Stimulated activated naive CD8-positive, alpha-beta T cell treated with anti-CD3 and anti-CD28 coated beads, Interleukin-15, amount 100 ng/mL, for 72 hours (primary cell): ENCODE measurements at regions not wholly inside any gene's neighbourhood (a gene's known extent, or its start where the extent isn't known, plus 50 kb on each side); places are given as distances from the start of the nearest gene placed in this dataset.
"Not testable (repeated sequence)": the region's sequence is repeated elsewhere in the genome, so short reads cannot be mapped to it uniquely, and the experiment has no call there.

Experiments used
- ATAC-seq: fragments of 150-1000 bp; cut with Tn5 transposase; 2 replicates; pipeline ENCODE4 v1.10.0; 2021; ENCODE audit warnings: mild to moderate bottlenecking, moderate library complexity
- DNase-seq, 2 donors: peaks; one replicate each; pipeline ENCODE4 v3.0.0; 2021 to 2022
- H3K27ac Mint-ChIP-seq, 2 donors: one replicate each; pipeline ENCODE4 v1.8.0; 2022; ENCODE audit warnings: mild to moderate bottlenecking in 2 of 2, mixed read lengths in 2 of 2, moderate library complexity in 2 of 2
- H3K27me3 Mint-ChIP-seq: one replicate; pipeline ENCODE4 v1.8.0; 2022; ENCODE audit warnings: mixed read lengths
- H3K4me1 Mint-ChIP-seq: one replicate; pipeline ENCODE4 v1.8.0; 2022; ENCODE audit warnings: mild to moderate bottlenecking, mixed read lengths
- H3K4me3 Mint-ChIP-seq, 2 donors: one replicate each; pipeline ENCODE4 v1.8.0; 2022; ENCODE audit warnings: mild to moderate bottlenecking in 2 of 2, mixed read lengths in 2 of 2, moderate library complexity in 1 of 2
- H3K9me3 Mint-ChIP-seq, 2 donors: one replicate each; pipeline ENCODE4 v1.8.0; 2022; ENCODE audit warnings: mixed read lengths in 2 of 2

- Mint-ChIP-seq H3K4me1 (peaks cover 11% of the 10 kb centered on the region), H3K9me3 (no peaks in the 10 kb centered on the region), H3K27ac (no peak overlapping the region), H3K4me3 (no peak overlapping the region), H3K27me3 (no peaks in the 10 kb centered on the region)
- DNase-seq (no peak), ATAC-seq (no peak)
These were observed 199.1 kb upstream of the GADL1 start for GRCh38 chr3:31093606-31094005.

GRCh38 chr3:31094048-31094447 lies 199.6 kb upstream of the GADL1 start:
- Mint-ChIP-seq H3K4me3 (no peak overlapping the region), H3K27ac (no peak overlapping the region), H3K27me3 (no peaks in the 10 kb centered on the region), H3K4me1 (peaks cover 11% of the 10 kb centered on the region), H3K9me3 (no peaks in the 10 kb centered on the region)
- no peak for DNase-seq
- ATAC-seq, result no peak

DNA sequence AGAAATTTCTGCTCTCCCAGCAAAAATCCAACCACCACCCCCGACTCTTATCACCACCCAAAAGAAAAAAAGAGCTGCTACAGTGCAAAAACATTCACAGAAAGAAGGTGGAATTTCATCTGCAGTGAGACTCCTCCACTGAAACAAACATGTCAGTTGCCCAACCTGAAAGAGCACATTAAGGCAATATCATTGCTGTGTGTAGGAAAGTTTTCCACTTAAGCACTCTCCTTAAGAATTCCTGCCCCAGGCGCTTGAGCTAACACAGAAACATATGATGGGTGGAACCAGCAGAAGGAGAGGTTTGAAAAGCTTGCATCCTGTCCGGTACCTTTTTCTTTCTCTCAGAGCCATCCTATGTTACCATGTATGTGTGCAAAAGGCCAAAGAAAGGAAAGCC lies 200.8 kb upstream of the GADL1 start:
- no peaks in the 10 kb centered on the region for H3K27me3 Mint-ChIP-seq
- DNase-seq (no peak), ATAC-seq (no peak)
- H3K9me3 Mint-ChIP-seq, result no peaks in the 10 kb centered on the region
- H3K27ac Mint-ChIP-seq, result no peak overlapping the region
- H3K4me3 Mint-ChIP-seq, result no peak overlapping the region
- H3K4me1 Mint-ChIP-seq, result peaks cover 11% of the 10 kb centered on the region

DNA sequence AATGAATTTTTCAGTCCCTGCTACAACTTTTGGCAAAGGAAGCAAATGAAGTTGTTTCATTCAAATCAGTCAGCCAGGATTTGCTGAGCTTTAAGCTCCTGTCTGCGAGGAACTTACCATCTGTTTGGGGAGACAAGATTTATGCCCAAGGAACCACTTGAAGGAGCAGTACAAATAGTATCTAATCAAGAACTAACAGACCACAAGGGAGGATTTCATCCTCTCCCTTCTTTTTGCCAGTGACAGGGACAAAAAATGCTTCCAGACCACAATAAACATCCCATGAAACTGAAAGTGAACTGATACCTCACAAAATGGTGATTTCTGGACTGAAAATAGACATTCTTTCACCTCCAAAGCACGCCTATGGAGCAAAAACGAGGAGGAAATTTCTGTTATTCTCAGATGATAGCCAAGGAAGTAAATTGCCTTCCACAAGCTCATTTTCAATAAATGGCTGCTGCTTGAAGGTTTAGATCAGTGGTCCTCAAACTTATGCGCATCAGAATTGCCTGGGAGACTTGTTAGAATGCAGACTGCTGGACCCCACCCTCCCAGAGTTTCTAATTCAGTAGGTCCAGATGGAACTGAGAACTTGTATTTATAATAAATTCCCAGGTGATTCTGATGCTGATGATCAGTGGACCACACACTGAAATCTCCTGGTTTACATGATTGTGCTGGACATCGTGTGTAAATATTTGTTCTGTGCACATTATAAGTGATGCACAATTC lies 202.4 kb upstream of the GADL1 start:
- Mint-ChIP-seq H3K27me3 (no peaks in the 10 kb centered on the region), H3K9me3 (peaks cover 0 to 4% of the 10 kb centered on the region in 2 donors), H3K27ac (no peak overlapping the region), H3K4me3 (no peak overlapping the region), H3K4me1 (peaks cover 11% of the 10 kb centered on the region)
- ATAC-seq (no peak), DNase-seq (no peak)

DNA sequence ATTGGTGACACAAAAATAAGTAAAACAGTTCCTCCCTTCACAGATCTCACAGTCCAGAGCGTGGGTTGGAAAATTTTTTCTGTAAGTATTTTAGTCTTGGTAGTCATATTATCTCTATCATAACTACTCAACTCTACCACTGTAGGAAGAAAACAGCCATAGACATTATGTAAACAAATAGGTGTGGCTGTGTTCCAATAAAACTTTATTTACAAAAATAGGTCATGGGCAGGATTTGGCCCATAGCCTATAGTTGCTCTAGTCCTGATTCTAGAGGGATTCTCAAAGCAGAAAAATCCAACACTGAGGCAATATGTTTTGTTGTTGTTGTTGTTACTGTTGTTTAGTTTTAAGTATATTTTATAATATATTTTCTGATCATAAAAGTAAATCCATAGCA lies 206.1 kb upstream of the GADL1 start:
- ATAC-seq (no peak), DNase-seq (no peak)
- peaks cover 8 to 13% of the 10 kb centered on the region in 2 donors for H3K9me3 Mint-ChIP-seq
- no peak overlapping the region for H3K27ac Mint-ChIP-seq
- no peaks in the 10 kb centered on the region for H3K27me3 Mint-ChIP-seq
- peaks cover 13% of the 10 kb centered on the region for H3K4me1 Mint-ChIP-seq
- no peak overlapping the region for H3K4me3 Mint-ChIP-seq

DNA sequence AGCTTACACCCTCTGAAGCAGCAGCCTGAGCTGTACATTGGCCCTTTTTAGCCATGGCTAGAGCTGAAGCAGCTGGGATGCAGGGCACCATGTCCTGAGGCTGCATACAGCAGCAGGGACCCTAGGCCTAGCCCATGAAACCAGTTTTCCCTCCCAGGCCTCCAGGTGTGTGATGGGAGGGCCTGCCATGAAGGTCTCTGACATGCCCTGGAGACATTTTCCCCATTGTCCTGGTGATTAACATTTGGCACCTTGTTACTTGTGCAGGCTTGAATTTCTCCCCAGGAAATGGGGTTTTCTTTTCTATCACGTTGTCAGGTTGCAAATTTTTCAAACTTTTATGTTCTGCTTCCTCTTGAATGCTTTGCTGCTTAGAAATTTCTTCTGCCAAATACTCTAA lies 206.8 kb upstream of the GADL1 start:
- not testable (repeated sequence) for ATAC-seq, DNase-seq, H3K4me3 Mint-ChIP-seq, H3K27me3 Mint-ChIP-seq, H3K27ac Mint-ChIP-seq
- Mint-ChIP-seq H3K9me3 (peaks cover 8 to 13% of the 10 kb centered on the region in 2 donors), H3K4me1 (peaks cover 18% of the 10 kb centered on the region)

DNA sequence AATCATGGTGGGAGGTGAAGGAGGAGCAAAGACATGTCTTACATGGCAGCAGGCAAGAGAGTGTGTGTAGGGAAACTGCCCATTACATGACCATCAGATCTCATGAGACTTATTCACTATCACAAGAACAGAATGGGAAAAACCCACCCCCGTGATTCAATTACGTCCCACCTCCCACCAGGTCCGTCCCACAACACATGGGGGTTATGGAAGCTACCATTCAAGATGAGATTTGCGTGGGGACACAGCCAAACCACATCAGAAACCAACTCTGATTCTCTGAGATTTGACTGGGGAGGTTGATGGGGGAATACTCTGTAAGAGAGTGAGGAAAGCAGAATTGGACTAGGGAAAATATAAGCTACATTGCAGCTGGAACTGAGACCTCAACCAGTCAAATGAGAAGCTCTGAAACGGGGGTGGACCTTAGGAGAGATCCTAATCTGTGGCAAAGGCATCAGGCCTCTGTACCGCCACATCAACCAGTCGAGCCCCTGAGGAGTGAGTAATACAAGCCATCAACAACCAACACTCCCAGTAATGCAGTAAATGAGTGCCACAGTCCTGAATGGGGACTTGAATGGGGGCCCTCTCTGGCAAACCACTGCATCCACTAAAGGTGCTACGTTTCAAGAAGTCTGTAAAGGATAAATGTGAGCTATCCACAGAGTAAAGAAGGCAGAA lies 207.9 kb upstream of the GADL1 start:
- no peak for ATAC-seq
- H3K4me1 Mint-ChIP-seq, result peaks cover 17% of the 10 kb centered on the region
- H3K4me3 Mint-ChIP-seq, result no peak overlapping the region
- H3K9me3 Mint-ChIP-seq, result peaks cover 8 to 13% of the 10 kb centered on the region in 2 donors
- no peak for DNase-seq
- H3K27me3 Mint-ChIP-seq, result no peaks in the 10 kb centered on the region
- no peak overlapping the region for H3K27ac Mint-ChIP-seq

DNA sequence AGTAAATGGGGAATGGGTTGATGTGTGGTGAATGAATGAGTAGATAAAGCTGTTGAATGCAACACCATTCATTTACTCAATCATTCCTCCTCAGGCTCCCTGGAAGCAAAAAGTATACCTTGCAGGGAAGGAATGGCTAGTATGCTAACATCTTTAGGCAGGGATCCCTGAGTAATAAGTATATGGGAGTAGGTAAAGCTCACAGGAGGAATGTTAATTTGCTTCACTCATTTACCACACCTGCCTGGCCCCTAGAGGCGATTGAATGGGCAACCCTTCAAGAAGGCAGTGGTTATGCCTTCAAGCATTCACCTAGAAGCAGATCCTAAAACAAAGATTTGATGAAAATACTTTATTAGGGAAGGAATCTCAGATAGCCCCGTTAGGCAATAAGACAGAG lies 208.7 kb upstream of the GADL1 start:
- ATAC-seq, result no peak
- H3K4me3 Mint-ChIP-seq, result no peak overlapping the region
- H3K27me3 Mint-ChIP-seq, result no peaks in the 10 kb centered on the region
- H3K4me1 Mint-ChIP-seq, result peaks cover 17% of the 10 kb centered on the region
- no peak overlapping the region for H3K27ac Mint-ChIP-seq
- DNase-seq, result no peak
- peaks cover 8 to 13% of the 10 kb centered on the region in 2 donors for H3K9me3 Mint-ChIP-seq

DNA sequence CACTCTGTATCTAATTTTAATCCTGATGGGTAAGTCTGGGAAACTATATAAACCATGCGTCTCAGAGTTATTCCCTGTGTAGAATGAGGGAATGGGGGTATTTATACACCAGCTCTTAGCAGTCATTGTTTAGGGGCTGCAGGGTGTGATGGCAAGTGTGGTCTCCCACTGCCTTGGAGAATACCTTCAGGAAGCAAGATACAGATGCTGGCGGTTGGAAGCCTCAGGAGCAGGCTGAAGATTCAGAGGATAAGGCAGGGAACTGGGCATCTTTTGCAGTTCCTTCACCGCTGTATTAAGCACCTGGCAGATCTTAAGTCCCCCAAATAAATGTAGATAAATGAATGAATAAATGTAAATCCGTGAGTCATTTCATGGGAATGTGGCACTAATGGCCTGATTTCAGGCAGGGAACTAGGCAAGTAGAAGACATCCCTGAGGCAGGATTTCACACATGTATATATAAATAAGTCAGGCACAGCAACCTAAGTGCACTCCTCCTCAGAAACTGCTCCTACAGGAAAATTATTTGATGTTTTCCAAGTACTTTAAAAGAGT lies 209.2 kb upstream of the GADL1 start:
- ATAC-seq (no peak), DNase-seq (no peak)
- no peaks in the 10 kb centered on the region for H3K27me3 Mint-ChIP-seq
- no peak overlapping the region for H3K4me3 Mint-ChIP-seq
- peaks cover 9 to 13% of the 10 kb centered on the region in 2 donors for H3K9me3 Mint-ChIP-seq
- H3K27ac Mint-ChIP-seq, result no peak overlapping the region
- H3K4me1 Mint-ChIP-seq, result peaks cover 17% of the 10 kb centered on the region

DNA sequence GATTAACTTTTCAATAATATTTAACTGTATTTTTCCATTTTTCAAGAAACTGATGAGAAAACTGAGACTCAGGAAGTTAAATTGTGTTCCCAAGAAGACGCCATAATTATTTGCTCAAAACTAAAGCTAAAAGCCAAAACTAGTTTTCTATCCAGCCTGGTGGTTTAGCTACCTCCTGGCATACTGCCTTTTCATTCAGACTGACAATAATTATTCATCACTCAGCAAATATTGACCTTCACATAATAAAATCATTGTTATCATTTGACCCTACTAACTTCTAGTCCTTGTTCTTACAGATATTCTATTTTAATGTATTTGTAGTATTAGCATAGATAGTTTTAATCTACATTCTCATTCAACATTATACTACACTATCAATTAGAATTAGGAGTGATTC lies 210.6 kb upstream of the GADL1 start:
- peaks cover 17% of the 10 kb centered on the region for H3K4me1 Mint-ChIP-seq
- no peak overlapping the region for H3K4me3 Mint-ChIP-seq
- H3K27ac Mint-ChIP-seq, result no peak overlapping the region
- DNase-seq (no peak), ATAC-seq (no peak)
- H3K9me3 Mint-ChIP-seq, result peaks cover 13 to 16% of the 10 kb centered on the region in 2 donors
- no peaks in the 10 kb centered on the region for H3K27me3 Mint-ChIP-seq

DNA sequence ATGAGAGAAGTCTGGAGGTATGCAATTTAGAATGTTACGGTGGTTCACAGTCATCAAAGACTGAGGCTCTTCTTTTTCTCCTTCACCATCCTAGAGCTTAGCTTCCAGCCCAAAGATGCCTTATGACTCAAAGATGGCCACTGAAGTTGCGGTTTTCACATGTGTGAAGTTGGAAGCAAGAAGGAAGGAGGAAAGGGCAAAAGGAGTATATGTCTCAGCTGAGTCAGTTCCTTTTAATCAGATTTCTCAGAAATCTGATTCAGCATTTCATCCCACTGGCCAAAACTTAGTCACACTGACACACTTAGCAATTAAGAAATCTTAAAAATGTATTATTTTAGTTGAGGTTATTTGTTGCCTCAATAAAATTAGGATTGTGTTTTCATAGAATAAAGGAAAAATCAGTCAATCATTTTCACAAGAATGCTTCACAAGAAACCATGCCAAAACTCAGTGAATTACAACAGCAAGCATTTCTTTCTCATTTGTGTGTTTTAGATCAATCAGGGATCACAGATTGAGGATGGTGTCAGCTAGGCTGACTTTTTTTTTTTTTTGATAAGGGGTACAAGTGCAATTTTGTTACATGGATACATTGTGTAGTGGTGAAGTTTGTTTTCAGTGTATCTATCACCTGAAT lies 211.1 kb upstream of the GADL1 start:
- DNase-seq, result no peak
- Mint-ChIP-seq H3K27ac (no peak overlapping the region), H3K4me3 (no peak overlapping the region), H3K4me1 (peaks cover 17% of the 10 kb centered on the region), H3K27me3 (no peaks in the 10 kb centered on the region), H3K9me3 (peaks cover 13 to 16% of the 10 kb centered on the region in 2 donors)
- no peak for ATAC-seq

DNA sequence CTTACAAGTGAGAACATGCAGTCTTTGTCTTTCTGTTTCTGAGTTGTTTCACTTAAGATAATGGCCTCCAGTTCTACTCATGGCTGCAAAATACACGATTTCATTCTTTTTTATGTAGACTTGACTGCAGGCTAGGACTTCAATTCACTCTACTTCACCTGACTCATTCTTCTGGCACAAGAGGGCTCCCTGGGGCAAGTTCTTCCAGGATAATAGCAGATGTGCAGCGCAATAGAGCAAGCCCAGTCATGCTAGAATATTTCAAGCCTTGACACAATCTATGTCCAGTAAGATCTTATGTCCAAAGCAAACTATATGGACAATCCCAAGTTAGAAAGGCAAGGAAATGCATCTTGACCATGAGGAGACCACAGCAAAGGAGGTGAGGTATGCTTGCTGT lies 211.7 kb upstream of the GADL1 start:
- H3K27ac Mint-ChIP-seq, result no peak overlapping the region
- no peak overlapping the region for H3K4me3 Mint-ChIP-seq
- peaks cover 16 to 18% of the 10 kb centered on the region in 2 donors for H3K9me3 Mint-ChIP-seq
- H3K27me3 Mint-ChIP-seq, result no peaks in the 10 kb centered on the region
- no peak for DNase-seq
- peaks cover 17% of the 10 kb centered on the region for H3K4me1 Mint-ChIP-seq
- ATAC-seq, result no peak

DNA sequence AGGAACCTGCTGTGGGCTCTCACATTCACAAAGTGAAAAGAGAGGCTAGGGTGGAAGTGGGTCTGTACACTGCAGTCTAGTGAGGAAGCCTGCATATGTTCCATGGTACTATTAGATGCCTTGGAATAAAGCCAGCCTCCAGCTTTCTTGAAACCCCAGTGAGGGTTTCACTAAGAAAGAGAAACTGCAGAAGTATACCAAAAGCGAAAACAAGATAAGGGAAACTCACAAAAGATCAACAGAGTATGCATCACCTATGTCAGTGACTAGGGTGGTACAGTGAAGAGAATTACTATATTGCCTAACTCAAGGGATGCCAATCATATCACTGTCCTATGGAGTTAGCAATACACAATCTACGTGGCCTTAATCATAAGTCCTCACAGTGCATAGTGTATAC lies 212.5 kb upstream of the GADL1 start:
- ATAC-seq (peak; percentile 77), DNase-seq (no peak)
- Mint-ChIP-seq H3K9me3 (peaks cover 11 to 18% of the 10 kb centered on the region in 2 donors), H3K27ac (no peak overlapping the region), H3K27me3 (no peaks in the 10 kb centered on the region), H3K4me1 (peaks cover 17% of the 10 kb centered on the region), H3K4me3 (no peak overlapping the region)

GRCh38 chr3:31114929-31115283 lies 220.4 kb upstream of the GADL1 start:
- ATAC-seq, result no peak
- no peak for DNase-seq
- no peak overlapping the region for H3K27ac Mint-ChIP-seq
- H3K4me1 Mint-ChIP-seq, result no peaks in the 10 kb centered on the region
- no peaks in the 10 kb centered on the region for H3K27me3 Mint-ChIP-seq
- H3K4me3 Mint-ChIP-seq, result no peak overlapping the region
- peaks cover 9 to 17% of the 10 kb centered on the region in 2 donors for H3K9me3 Mint-ChIP-seq

- H3K27me3 Mint-ChIP-seq, H3K4me3 Mint-ChIP-seq, H3K27ac Mint-ChIP-seq, H3K4me1 Mint-ChIP-seq, ATAC-seq, DNase-seq: not testable (repeated sequence)
- peaks cover 9 to 17% of the 10 kb centered on the region in 2 donors for H3K9me3 Mint-ChIP-seq
These were observed 221.1 kb upstream of the GADL1 start for GRCh38 chr3:31115531-31115930.

DNA sequence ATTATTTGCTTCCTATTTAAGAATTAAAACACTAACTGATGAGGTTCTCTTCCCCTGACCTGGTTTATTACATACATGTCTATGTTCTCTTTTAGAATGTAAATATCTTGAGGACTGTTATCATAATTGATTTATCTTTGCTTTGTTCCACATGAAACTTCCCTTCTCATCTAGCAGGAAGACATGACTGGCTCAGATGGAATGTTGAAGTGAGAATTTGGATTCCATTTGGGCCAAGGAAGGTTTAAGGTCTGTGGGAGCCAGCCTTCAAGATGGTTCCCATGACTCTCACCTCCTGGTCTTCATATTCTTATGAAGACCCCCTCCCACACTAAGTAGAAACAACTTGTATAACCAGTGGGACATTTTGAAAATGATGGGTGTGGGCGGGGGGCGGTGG lies 222.2 kb upstream of the GADL1 start:
- H3K4me3 Mint-ChIP-seq, result no peak overlapping the region
- peaks cover 9 to 11% of the 10 kb centered on the region in 2 donors for H3K9me3 Mint-ChIP-seq
- H3K27me3 Mint-ChIP-seq, result no peaks in the 10 kb centered on the region
- no peak overlapping the region for H3K27ac Mint-ChIP-seq
- H3K4me1 Mint-ChIP-seq, result no peaks in the 10 kb centered on the region
- DNase-seq (no peak), ATAC-seq (no peak)
